MM.1S (cell line): ENCODE measurements at regions not wholly inside any gene's neighbourhood (a gene's known extent, or its start where the extent isn't known, plus 50 kb on each side); places are given as distances from the start of the nearest gene placed in this dataset.

Source experiments
- CTCF ChIP-seq: fragments of 300-600 bp; sonication (generic); IDR thresholded peaks from 2 replicates; pipeline ENCODE4 v1.5.1; 2016; ENCODE audit warnings: antibody characterized with exemption, low read length, mixed read lengths
- EZH2 ChIP-seq: fragments of 300-600 bp; sonication (generic); optimal IDR thresholded peaks from 2 replicates; pipeline ENCODE3; 2017; ENCODE audit warnings: low read depth, mild to moderate bottlenecking, antibody characterized with exemption, low read length, mixed read lengths

- TF ChIP-seq CTCF (no peak), EZH2 (no peak)
Observed at GRCh38 chr1:5156416-5157120, 502.2 kb downstream of the AJAP1 start.
